Uterus (tissue), 3 donors: ENCODE measurements at regions not wholly inside any gene's neighbourhood (a gene's known extent, or its start where the extent isn't known, plus 50 kb on each side); places are given as distances from the start of the nearest gene placed in this dataset.

Experiments used
- DNase-seq, 2 donors: peaks; one replicate each; pipeline ENCODE4 v3.0.0-alpha.2; 2019 to 2020
- H3K27ac ChIP-seq, 2 donors: fragments of 200-600 bp; sonication (generic); 1 replicate in 1 of 2; 2 replicates in 1 of 2; pipeline ENCODE4 v1.5.1; 2016 to 2018
- H3K27me3 ChIP-seq, 2 donors: fragments of 200-600 bp; sonication (generic); one replicate each; pipeline ENCODE4 v1.5.1; 2018 to 2019; ENCODE audit warnings: control low read depth in 1 of 2
- H3K36me3 ChIP-seq, 2 donors: fragments of 200-600 bp; sonication (generic); one replicate each; pipeline ENCODE4 v1.5.1; 2019; ENCODE audit warnings: control low read depth in 1 of 2
- H3K4me1 ChIP-seq, 2 donors: fragments of 200-600 bp; sonication (generic); one replicate each; pipeline ENCODE4 v1.5.1; 2018 to 2019; ENCODE audit warnings: control low read depth in 1 of 2
- H3K4me3 ChIP-seq, 2 donors: fragments of 200-600 bp; sonication (generic); 1 replicate in 1 of 2; 2 replicates in 1 of 2; pipeline ENCODE4 v1.5.1; 2018 to 2019; ENCODE audit warnings: mild to moderate bottlenecking in 1 of 2
- H3K9me3 ChIP-seq, 2 donors: fragments of 200-600 bp; sonication (generic); one replicate each; pipeline ENCODE4 v1.5.1; 2019; ENCODE audit warnings: control low read depth in 1 of 2
- POLR2A ChIP-seq, 2 donors: fragments of 450-650 bp; IDR thresholded peaks; one replicate each; pipeline ENCODE4 v1.6.1; 2016; ENCODE audit warnings: antibody characterized with exemption in 2 of 2, mild to moderate bottlenecking in 1 of 2, moderate library complexity in 1 of 2
- intact Hi-C: fragments of 100-400 bp; cut with DNase I; formaldehyde crosslinking; loops from one replicate; pipeline ENCODE4 v1.15.1; 2023; ENCODE audit warnings: low total_unique reads
- TF ChIP-seq, protein P1 (sequence below), 4 experiments: fragments of 200-600 bp in 2 of 4; fragments of 450-650 bp in 2 of 4; sonication (generic) in 2 of 4; IDR thresholded peaks; one replicate each; pipeline ENCODE4 v1.5.1; 2016 to 2019; ENCODE audit warnings: antibody characterized with exemption in 4 of 4, mild to moderate bottlenecking in 2 of 4, moderate library complexity in 1 of 4
- donor health status: DM: yes; HTN: yes; CAD: no.

DNA sequence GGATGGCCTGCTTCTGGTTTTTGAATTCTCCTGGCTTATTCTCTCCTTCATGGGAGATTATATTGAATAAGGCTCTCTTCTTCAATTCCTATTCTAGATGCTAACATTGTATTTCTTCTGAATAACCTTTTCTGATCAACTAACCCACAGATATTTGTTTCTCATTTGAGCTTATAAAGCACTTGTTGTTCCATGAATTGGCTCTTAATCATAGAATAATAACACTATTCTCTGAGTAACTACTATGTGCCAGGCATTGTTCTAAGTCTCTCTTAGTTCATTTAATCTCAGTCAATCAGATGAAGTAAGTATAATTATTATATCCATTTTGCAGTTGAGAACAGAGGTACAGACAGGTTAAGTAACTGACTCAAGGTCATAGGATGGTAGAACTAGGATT is 136.3 kb upstream of the MLIP start:
- intact Hi-C loops, result no loop called here

DNA sequence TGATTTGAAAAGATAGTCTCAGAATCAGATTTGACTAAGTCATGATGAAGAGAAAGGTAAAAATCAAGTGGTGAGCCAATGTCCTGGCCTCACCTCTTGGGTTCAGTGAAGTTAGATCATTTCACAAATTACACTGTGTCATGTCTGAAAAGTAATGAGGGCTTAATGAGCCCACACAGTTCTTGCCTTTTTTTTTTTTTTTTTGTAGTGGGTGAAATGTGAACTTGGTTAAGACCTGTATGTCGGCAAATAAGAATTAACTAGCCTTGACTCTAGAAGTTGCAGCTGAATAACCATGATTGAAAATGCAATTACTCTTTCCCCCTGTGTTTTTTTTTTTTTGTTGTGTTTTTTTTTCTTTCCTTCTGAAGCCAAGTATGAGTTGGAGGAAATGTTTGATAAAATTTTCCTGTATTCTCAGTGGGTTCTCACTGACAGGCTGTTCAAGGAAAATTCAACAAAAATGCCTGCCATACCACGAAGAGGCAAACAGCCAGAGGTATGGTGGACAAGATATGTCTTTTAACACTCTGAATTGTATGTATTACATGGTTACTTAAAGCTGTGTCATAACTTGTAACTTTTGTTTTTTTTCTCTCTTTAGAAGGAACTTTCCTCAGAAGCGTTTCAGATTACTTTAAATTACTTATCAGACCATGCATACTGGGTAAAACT is 135.2 kb upstream of the MLIP start:
- H3K27me3 ChIP-seq, result no peaks in the 10 kb centered on the region
- H3K9me3 ChIP-seq, result no peaks in the 10 kb centered on the region
- no peak overlapping the region for H3K27ac ChIP-seq
- no peak for DNase-seq
- no peak for TF ChIP-seq POLR2A (IDR thresholded peaks at IDR 0.05)
- TF ChIP-seq, protein P1, sequence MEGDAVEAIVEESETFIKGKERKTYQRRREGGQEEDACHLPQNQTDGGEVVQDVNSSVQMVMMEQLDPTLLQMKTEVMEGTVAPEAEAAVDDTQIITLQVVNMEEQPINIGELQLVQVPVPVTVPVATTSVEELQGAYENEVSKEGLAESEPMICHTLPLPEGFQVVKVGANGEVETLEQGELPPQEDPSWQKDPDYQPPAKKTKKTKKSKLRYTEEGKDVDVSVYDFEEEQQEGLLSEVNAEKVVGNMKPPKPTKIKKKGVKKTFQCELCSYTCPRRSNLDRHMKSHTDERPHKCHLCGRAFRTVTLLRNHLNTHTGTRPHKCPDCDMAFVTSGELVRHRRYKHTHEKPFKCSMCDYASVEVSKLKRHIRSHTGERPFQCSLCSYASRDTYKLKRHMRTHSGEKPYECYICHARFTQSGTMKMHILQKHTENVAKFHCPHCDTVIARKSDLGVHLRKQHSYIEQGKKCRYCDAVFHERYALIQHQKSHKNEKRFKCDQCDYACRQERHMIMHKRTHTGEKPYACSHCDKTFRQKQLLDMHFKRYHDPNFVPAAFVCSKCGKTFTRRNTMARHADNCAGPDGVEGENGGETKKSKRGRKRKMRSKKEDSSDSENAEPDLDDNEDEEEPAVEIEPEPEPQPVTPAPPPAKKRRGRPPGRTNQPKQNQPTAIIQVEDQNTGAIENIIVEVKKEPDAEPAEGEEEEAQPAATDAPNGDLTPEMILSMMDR (IDR thresholded peaks at IDR 0.05), result no peak
- intact Hi-C loops, result no loop called here
- no peaks in the 10 kb centered on the region for H3K36me3 ChIP-seq
- no peaks in the 10 kb centered on the region for H3K4me1 ChIP-seq
- no peak overlapping the region for H3K4me3 ChIP-seq

More for the DNA sequence above, 136.3 kb upstream of the MLIP start:
- H3K36me3 ChIP-seq, result no peaks in the 10 kb centered on the region
- no peaks in the 10 kb centered on the region for H3K9me3 ChIP-seq
- no peak for DNase-seq
- TF ChIP-seq, protein P1 (IDR thresholded peaks at IDR 0.05), result no peak
- TF ChIP-seq POLR2A (IDR thresholded peaks at IDR 0.05), result no peak
- H3K27ac ChIP-seq, result no peak overlapping the region
- no peak overlapping the region for H3K4me3 ChIP-seq
- H3K4me1 ChIP-seq, result no peaks in the 10 kb centered on the region
- H3K27me3 ChIP-seq, result no peaks in the 10 kb centered on the region

DNA sequence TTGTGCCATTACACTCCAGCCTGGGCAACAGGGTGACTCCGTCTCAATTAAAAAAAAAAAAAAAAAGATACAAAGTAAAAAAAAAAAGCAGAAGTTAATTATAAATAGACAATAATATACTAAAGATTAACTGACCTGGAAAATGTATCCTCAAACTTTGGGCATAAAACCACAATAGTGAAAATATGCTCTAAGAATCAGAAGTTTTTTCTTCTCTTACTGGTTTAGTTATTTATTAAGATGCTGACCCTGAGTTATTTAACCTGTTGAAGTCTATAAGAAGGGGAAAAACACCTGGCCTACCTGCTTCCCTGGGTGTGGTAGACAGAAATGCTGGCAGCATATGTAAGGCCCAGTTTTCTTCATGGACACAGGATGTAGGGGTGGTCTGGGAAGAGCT is 133.7 kb upstream of the MLIP start:
- no peak for DNase-seq
- H3K36me3 ChIP-seq, result no peaks in the 10 kb centered on the region
- H3K27me3 ChIP-seq, result no peaks in the 10 kb centered on the region
- H3K9me3 ChIP-seq, result no peaks in the 10 kb centered on the region
- no peak for TF ChIP-seq POLR2A (IDR thresholded peaks at IDR 0.05)
- TF ChIP-seq, protein P1 (IDR thresholded peaks at IDR 0.05), result no peak
- no peak overlapping the region for H3K4me3 ChIP-seq
- intact Hi-C loops, result no loop called here
- H3K4me1 ChIP-seq, result no peaks in the 10 kb centered on the region
- H3K27ac ChIP-seq, result no peak overlapping the region

DNA sequence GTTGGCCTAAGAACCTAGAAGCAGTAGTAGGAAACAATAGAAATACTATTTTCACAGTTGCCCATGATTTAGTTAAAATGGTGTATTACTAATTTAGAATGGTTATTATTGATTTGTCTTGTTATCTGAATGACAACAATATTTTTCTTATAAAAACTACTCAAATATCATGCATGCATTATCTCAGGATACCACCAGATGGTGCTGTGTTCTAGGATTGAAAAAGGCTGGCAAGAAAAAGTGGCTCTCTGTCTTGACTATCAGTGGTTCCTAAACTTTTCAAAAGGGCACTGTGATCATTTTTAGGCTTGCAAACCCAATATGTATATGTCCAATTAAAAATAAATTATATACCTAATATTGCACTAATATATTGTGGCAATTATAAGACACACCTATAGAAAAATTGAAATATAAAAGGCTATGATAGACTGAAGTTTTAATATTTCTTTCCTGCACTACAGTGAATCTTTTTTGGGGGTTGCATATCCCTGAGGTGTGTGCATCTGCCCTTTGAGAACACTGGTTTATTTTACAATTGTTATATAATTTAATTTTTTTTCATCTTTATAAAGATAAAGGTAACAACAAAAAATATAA is 131.7 kb upstream of the MLIP start:
- H3K4me3 ChIP-seq, result no peak overlapping the region
- H3K36me3 ChIP-seq, result no peaks in the 10 kb centered on the region
- H3K4me1 ChIP-seq, result no peaks in the 10 kb centered on the region
- no peak overlapping the region for H3K27ac ChIP-seq
- H3K9me3 ChIP-seq, result no peaks in the 10 kb centered on the region
- intact Hi-C loops, result no loop called here
- TF ChIP-seq, protein P1 (IDR thresholded peaks at IDR 0.05), result peak; percentile 48 to 64 (median 55)
- no peak for TF ChIP-seq POLR2A (IDR thresholded peaks at IDR 0.05)
- no peak for DNase-seq
- no peaks in the 10 kb centered on the region for H3K27me3 ChIP-seq

DNA sequence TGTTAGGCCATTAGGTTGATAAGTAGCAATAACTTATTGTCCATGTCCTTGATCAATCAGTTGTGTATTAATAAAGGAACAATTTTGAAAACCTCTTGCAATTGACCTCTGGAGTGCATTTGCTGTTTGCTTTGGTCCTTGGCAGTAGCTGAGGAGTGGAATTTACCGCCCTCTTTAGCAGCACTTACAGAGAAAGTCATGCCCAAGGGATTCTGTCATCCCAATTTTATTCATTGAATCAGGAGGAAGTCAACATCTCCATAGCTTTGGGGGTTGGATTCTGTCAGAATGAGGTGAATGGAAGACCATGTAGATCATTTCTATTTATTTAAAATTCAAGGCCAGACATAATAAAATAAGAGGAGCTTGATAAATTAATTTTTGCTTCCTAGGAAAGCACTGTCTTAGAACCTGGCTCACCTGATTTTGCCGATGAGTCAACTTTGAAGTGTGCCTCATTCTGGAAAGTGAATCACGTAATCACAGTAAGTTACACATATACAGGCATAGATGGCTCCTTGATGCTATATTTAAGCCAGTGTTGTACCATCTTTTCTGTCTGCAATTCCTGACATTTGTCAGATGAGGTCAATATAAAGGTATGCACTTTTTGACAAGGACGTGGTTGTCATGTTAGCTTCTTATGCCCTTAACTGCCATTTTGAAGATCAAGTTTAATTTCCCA is 128.7 kb upstream of the MLIP start:
- DNase-seq, result no peak
- Histone ChIP-seq H3K36me3 (no peaks in the 10 kb centered on the region), H3K27ac (no peak overlapping the region), H3K27me3 (no peaks in the 10 kb centered on the region), H3K9me3 (no peaks in the 10 kb centered on the region), H3K4me1 (no peaks in the 10 kb centered on the region), H3K4me3 (no peak overlapping the region)
- TF ChIP-seq, protein P1 (IDR thresholded peaks at IDR 0.05), result no peak
- TF ChIP-seq POLR2A (IDR thresholded peaks at IDR 0.05), result no peak
- intact Hi-C loops, result no loop called here
